Psoas muscle (tissue), 7 donors: ENCODE measurements at regions not wholly inside any gene's neighbourhood (a gene's known extent, or its start where the extent isn't known, plus 50 kb on each side); places are given as distances from the start of the nearest gene placed in this dataset.
"Not testable (repeated sequence)": the region's sequence is repeated elsewhere in the genome, so short reads cannot be mapped to it uniquely, and the experiment has no call there.

Experiments used
- ATAC-seq, 4 donors: fragments of 200-7000 bp; cut with Tn5 transposase; one replicate each; pipeline ENCODE4 v1.9.1; 2020; ENCODE audit warnings: moderate library complexity in 3 of 4, mild to moderate bottlenecking in 2 of 4
- DNase-seq, 2 donors: peaks; one replicate each; pipeline ENCODE4 v3.0.0-alpha.2; 2020
- H3K27ac ChIP-seq: fragments of 200-600 bp; one replicate; pipeline ENCODE4 v1.8.0; 2022
- H3K27me3 ChIP-seq, 3 donors: fragments of 200-600 bp in 1 of 3; one replicate each; pipeline versions ENCODE4 v1.6.1 to v1.8.0; 2013 to 2022; ENCODE audit warnings: low read length in 2 of 3, mild to moderate bottlenecking in 2 of 3, moderate library complexity in 1 of 3; ENCODE audit not compliant: insufficient read depth in 3 of 3
- H3K36me3 ChIP-seq, 2 donors: fragments of 200-600 bp in 1 of 2; one replicate each; pipeline versions ENCODE4 v1.6.1 to v1.8.0; 2013 to 2022; ENCODE audit warnings: low read depth in 1 of 2, mild to moderate bottlenecking in 1 of 2, moderate library complexity in 1 of 2; ENCODE audit not compliant: insufficient read depth in 1 of 2
- H3K4me1 ChIP-seq: fragments of 200-600 bp; one replicate; pipeline ENCODE4 v1.8.0; 2022
- H3K4me3 ChIP-seq: fragments of 200-600 bp; one replicate; pipeline ENCODE4 v1.8.0; 2022; ENCODE audit warnings: mild to moderate bottlenecking
- H3K9me3 ChIP-seq: fragments of 200-600 bp; one replicate; pipeline ENCODE4 v1.8.0; 2022
- WGBS, 3 donors: extraction: QIAGEN DNeasy Blood & Tissue Kit; methylation state at CpG; one replicate each; pipeline versions ENCODE4 v1.1.6 to v1.1.7; 2013; 5-methylcytosine and 5-hydroxymethylcytosine counted together
- intact Hi-C, 2 donors: fragments of 100-400 bp; cut with DNase I; formaldehyde crosslinking; loops; one replicate each; pipeline versions ENCODE4 v1.11.0 to v1.14.2; 2022
- TF ChIP-seq, protein P1 (sequence below): fragments of 200-600 bp; IDR thresholded peaks from one replicate; pipeline ENCODE4 v1.8.0; 2022; ENCODE audit warnings: antibody characterized with exemption
- donor health status: healthy with polysubstance abuse.
- donor health status: DM: no; HTN: no; CAD: no; lungs with moderate emphysema.
- donor health status: Bipolar disorder and iron deficiency.
- donor health status: healthy.
- donor health status: DM: yes; HTN: yes; CAD: no.
- donor health status: DM: no; HTN: no; CAD: no.
- donor health status: DM: yes; HTN: yes; CAD: no.

DNA sequence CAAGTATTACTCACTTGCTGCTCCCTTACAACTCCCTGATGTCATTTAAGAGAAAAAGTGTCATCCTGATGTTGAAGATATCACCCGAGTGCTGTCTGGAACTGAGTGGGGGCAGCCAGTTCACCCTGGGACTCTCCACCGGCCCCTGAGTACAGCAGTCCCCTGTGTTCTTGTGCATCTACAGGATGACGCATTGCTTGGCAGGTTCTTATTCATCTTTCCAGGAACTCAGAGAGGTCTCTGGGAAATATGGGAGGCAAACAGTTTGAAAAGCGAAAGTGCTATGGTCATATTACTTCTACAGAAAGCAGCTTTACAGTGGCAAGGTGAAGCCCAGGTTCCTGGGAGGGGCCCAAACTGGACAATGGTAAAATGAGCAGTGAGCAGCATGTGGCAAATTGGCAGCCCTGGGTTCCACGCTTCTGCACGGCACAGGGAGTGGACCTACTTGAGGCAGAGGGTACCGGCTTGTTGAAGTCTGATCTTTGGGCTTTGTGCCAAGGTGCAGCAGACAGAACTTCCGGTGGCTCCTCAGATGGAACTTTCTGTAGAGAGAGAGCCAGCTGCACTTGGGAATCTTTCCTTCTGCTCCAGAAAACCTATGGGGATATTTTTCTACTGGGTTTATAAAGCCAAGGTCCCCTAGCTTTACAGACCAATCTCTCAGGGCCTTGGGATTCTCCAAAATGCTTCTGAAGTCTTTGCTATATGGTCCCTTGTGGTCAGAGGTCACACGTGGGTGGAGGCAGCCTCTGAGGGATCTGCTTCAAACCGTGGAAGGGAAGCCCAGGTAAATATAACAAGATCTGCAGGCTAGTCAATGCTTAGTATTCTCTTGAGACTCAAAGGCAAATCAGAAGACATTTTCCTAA lies 128.3 kb downstream of the MAP3K7 start:
- H3K9me3 ChIP-seq = no peaks in the 10 kb centered on the region
- H3K4me3 ChIP-seq = peak overlapping the region; percentile 0
- H3K27ac ChIP-seq = no peak overlapping the region
- TF ChIP-seq, protein P1, sequence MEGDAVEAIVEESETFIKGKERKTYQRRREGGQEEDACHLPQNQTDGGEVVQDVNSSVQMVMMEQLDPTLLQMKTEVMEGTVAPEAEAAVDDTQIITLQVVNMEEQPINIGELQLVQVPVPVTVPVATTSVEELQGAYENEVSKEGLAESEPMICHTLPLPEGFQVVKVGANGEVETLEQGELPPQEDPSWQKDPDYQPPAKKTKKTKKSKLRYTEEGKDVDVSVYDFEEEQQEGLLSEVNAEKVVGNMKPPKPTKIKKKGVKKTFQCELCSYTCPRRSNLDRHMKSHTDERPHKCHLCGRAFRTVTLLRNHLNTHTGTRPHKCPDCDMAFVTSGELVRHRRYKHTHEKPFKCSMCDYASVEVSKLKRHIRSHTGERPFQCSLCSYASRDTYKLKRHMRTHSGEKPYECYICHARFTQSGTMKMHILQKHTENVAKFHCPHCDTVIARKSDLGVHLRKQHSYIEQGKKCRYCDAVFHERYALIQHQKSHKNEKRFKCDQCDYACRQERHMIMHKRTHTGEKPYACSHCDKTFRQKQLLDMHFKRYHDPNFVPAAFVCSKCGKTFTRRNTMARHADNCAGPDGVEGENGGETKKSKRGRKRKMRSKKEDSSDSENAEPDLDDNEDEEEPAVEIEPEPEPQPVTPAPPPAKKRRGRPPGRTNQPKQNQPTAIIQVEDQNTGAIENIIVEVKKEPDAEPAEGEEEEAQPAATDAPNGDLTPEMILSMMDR = no peak
- ATAC-seq (peak in 1 of 4 donors; percentile 49), DNase-seq (no peak)
- WGBS, 3 donors = 25 to 31% (median 29%) methylated on average over 10 of the region's 10 CpGs
- H3K4me1 ChIP-seq = no peaks in the 10 kb centered on the region
- H3K36me3 ChIP-seq = no peaks in the 10 kb centered on the region
- intact Hi-C loops = no loop called here
- H3K27me3 ChIP-seq = no peaks in the 10 kb centered on the region

DNA sequence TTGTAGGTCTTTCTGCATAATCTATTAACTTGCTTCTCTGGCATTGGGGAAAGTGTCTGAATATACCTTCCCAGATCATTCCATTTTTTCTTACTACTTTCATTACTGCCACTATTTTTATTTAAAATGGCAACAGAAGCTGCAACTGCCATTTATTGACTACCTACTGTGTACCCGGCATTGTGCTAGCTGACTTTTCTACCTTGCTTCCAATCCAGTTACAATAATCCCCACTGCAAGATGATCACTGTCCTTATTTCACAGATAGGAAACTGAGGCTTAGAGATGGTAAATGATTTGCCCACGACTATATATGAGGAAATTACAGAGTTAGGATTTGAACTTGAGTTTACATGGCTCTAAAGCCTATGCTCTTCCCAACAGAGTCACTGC lies 129.0 kb downstream of the MAP3K7 start:
- TF ChIP-seq, protein P1 = no peak
- intact Hi-C loops = no loop called here
- H3K36me3 ChIP-seq = no peaks in the 10 kb centered on the region
- H3K27me3 ChIP-seq = no peaks in the 10 kb centered on the region
- no peak for ATAC-seq
- H3K4me1 ChIP-seq = no peaks in the 10 kb centered on the region
- H3K9me3 ChIP-seq = no peaks in the 10 kb centered on the region
- H3K27ac ChIP-seq = no peak overlapping the region
- WGBS, 3 donors = 88 to 94% (median 91%) methylated on average over 2 of the region's 2 CpGs
- H3K4me3 ChIP-seq = no peak overlapping the region
- no peak for DNase-seq

DNA sequence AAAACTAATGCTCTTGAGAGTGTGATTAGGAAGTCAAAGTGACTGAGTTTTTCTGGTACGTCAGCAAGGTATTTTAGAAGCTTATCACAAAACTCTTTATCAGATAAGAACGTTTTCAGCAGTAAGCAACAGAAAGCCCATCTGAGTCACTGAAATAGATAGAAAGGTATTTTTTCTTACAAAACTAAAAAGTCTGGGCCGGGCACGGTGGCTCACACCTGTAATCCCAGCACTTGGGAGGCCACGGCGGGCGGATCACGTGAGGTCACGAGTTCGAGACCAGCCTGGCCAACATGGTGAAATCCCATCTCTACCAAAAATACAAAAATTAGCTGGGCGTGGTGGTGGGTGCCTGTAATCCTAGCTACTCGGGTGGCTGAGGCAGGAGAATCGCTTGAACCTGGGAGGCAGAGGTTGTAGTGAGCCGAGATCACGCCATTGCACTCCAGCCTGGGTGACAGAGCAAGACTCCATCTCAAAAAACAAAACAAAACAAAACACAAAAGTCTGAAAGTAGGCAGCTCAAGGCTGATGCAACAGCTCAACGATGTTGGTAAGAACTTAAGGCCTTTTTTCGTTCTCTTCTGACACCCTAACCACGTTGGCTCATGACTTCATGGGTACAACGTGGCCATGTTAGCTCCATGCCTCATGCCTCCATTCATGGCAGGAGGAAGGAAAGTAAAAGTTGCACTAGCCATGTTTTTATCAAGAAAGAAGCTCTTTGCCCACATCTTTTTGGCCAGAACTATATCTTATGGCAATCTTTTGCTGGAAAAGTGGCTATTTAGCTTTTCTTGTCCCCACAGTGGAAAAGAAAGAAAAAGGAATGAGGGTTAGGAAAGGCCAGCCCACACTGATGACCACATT lies 129.6 kb downstream of the MAP3K7 start:
- intact Hi-C loops, H3K36me3 ChIP-seq, H3K9me3 ChIP-seq, ATAC-seq, H3K4me1 ChIP-seq, H3K27ac ChIP-seq, H3K4me3 ChIP-seq, DNase-seq, H3K27me3 ChIP-seq: not testable (repeated sequence)
- WGBS, 3 donors = 92 to 94% (median 92%) methylated on average over 17 to 19 of the region's 19 CpGs

DNA sequence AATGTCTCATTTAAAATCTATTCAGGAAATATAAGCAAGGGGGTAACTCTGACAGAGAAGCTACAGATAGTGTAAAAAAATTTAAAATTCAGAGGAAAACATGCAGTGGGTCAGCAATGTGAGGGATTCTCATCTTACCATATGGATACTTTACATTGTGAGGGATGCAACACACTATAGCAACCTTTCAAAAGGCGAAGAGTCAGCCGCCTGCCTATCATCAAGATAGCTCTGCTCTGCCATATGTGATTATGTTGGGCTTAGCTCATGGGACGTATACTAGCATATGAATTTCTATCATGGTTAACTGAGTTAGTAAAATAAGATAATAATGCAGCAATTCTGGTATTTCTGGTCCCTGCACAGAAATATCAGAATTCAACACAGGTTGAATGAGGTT lies 130.9 kb downstream of the MAP3K7 start:
- 81 to 87% (median 85%) methylated on average over 3 of the region's 3 CpGs for WGBS, 3 donors
- intact Hi-C loops = no loop called here
- Histone ChIP-seq H3K4me1 (no peaks in the 10 kb centered on the region), H3K4me3 (no peak overlapping the region), H3K27me3 (no peaks in the 10 kb centered on the region), H3K9me3 (no peaks in the 10 kb centered on the region), H3K27ac (no peak overlapping the region), H3K36me3 (no peaks in the 10 kb centered on the region)
- ATAC-seq (no peak), DNase-seq (no peak)
- TF ChIP-seq, protein P1 = no peak

DNA sequence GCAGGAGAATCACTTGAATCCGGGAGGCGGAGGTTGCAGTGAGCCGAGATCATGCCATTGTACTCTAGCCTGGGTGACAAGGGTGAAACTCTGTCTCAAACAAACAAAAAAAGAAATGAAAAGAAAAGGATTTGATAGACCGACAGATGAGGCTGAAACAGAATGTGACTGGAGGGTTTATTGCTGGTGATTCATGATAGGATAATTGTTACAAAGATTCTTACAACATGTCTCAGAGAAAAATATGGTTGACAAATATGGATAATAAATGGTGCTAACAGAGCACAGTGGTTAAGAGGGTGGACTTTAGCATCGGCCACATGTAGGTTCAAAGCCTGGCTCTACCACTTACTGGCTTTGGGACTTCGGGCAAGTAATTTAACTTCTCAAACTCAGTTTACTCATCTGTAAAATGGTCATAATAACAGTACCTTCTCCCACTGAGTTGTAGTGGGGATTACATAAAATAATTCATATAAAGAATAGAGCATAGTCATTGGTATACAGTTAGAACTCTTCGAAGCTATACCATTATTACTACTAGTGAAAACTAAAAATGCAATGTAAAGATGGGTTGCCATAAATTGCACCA lies 131.9 kb downstream of the MAP3K7 start:
- 83 to 88% (median 87%) methylated on average over 7 of the region's 7 CpGs for WGBS, 3 donors
- TF ChIP-seq, protein P1 = no peak
- intact Hi-C loops = no loop called here
- no peak for ATAC-seq
- no peak for DNase-seq
- H3K4me3 ChIP-seq = no peak overlapping the region
- H3K27ac ChIP-seq = no peak overlapping the region
- no peaks in the 10 kb centered on the region for H3K36me3 ChIP-seq
- no peaks in the 10 kb centered on the region for H3K27me3 ChIP-seq
- H3K4me1 ChIP-seq = no peaks in the 10 kb centered on the region
- no peaks in the 10 kb centered on the region for H3K9me3 ChIP-seq
